Superior temporal gyrus (tissue), 1 donor: ENCODE measurements at regions not wholly inside any gene's neighbourhood (a gene's known extent, or its start where the extent isn't known, plus 50 kb on each side); places are given as distances from the start of the nearest gene placed in this dataset.
A peak's percentile ranks its signal among the peaks of the same experiment; 100 is the strongest.

Source experiments
- DNase-seq: peaks from one replicate; pipeline ENCODE4 v3.0.0-alpha.2; 2016; ENCODE audit errors: extremely low spot score

- DNase-seq = no peak
Observed at GRCh38 chr7:119415682-119416081, 857.3 kb upstream of the KCND2 start.

- no peak for DNase-seq
Observed at GRCh38 chr7:119421657-119422056, 851.3 kb upstream of the KCND2 start.

- no peak for DNase-seq
Observed at GRCh38 chr7:119436882-119437281, 836.1 kb upstream of the KCND2 start.

GRCh38 chr7:119438315-119438714 is 834.7 kb upstream of the KCND2 start:
- DNase-seq = no peak

GRCh38 chr7:119439192-119439591 is 833.8 kb upstream of the KCND2 start:
- no peak for DNase-seq

- no peak for DNase-seq
Observed at GRCh38 chr7:119452401-119452800, 820.6 kb upstream of the KCND2 start.

GRCh38 chr7:119465798-119466305 is 807.1 kb upstream of the KCND2 start:
- peak; percentile 20 for DNase-seq

- no peak for DNase-seq
Observed at GRCh38 chr7:119472408-119473038, 800.5 kb upstream of the KCND2 start.

- no peak for DNase-seq
Observed at GRCh38 chr7:119482209-119482608, 790.8 kb upstream of the KCND2 start.

- DNase-seq = no peak
Observed at GRCh38 chr7:119482671-119483070, 790.3 kb upstream of the KCND2 start.

- no peak for DNase-seq
Observed at GRCh38 chr7:119483364-119483763, 789.6 kb upstream of the KCND2 start.

- DNase-seq = no peak
Observed at GRCh38 chr7:119514326-119514725, 758.6 kb upstream of the KCND2 start.

GRCh38 chr7:119515214-119515613 is 757.8 kb upstream of the KCND2 start:
- no peak for DNase-seq

- no peak for DNase-seq
Observed at GRCh38 chr7:119515962-119516361, 757.0 kb upstream of the KCND2 start.

GRCh38 chr7:119522263-119522662 is 750.7 kb upstream of the KCND2 start:
- DNase-seq = no peak

- DNase-seq = no peak
Observed at GRCh38 chr7:119522698-119523097, 750.3 kb upstream of the KCND2 start.

GRCh38 chr7:119545118-119545517 is 727.9 kb upstream of the KCND2 start:
- DNase-seq = no peak

- no peak for DNase-seq
Observed at GRCh38 chr7:119555788-119556187, 717.2 kb upstream of the KCND2 start.

GRCh38 chr7:119556436-119556835 is 716.5 kb upstream of the KCND2 start:
- DNase-seq = no peak

- DNase-seq = no peak
Observed at GRCh38 chr7:119561751-119562150, 711.2 kb upstream of the KCND2 start.

- DNase-seq = peak; percentile 14
Observed at GRCh38 chr7:119562839-119563238, 710.1 kb upstream of the KCND2 start.

GRCh38 chr7:119571666-119572065 is 701.3 kb upstream of the KCND2 start:
- DNase-seq = no peak

- DNase-seq = peak; percentile 33
Observed at GRCh38 chr7:119572132-119572531, 700.8 kb upstream of the KCND2 start.

GRCh38 chr7:119572541-119572940 is 700.4 kb upstream of the KCND2 start:
- DNase-seq = no peak
